HT1080 (cell line): ENCODE measurements at regions not wholly inside any gene's neighbourhood (a gene's known extent, or its start where the extent isn't known, plus 50 kb on each side); places are given as distances from the start of the nearest gene placed in this dataset.
"Not testable (repeated sequence)": the region's sequence is repeated elsewhere in the genome, so short reads cannot be mapped to it uniquely, and the experiment has no call there.

Source experiments
- DNase-seq: peaks from one replicate; pipeline ENCODE4 v3.0.0-alpha.2; 2015; ENCODE audit warnings: low read depth

- DNase-seq: no peak
Observed at GRCh38 chr12:114504311-114504710, 98.4 kb upstream of the TBX5 start.

- no peak for DNase-seq
Observed at GRCh38 chr12:114501474-114501807, 95.5 kb upstream of the TBX5 start.

GRCh38 chr12:114500775-114501473 lies 95.0 kb upstream of the TBX5 start:
- no peak for DNase-seq

GRCh38 chr12:114500131-114500530 lies 94.2 kb upstream of the TBX5 start:
- DNase-seq: no peak

DNA sequence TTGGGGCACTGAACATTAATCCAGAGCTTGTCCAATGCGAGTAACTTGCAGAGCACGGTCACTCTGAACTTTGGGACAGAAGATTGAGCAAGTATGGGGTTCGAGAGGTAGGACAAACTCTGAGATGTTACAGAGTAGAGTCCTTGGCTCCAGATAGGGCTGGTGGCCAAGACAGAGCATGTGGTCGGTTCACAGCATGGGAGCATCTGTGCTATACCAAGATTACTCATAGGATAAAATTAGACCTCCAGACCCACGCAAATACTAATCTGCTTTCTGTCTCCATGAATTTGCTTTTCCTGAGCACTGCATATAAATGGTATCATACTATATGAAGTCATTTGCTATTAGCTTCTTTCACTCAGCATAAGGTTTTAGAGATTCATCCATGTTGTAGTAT lies 93.4 kb upstream of the TBX5 start:
- no peak for DNase-seq

DNA sequence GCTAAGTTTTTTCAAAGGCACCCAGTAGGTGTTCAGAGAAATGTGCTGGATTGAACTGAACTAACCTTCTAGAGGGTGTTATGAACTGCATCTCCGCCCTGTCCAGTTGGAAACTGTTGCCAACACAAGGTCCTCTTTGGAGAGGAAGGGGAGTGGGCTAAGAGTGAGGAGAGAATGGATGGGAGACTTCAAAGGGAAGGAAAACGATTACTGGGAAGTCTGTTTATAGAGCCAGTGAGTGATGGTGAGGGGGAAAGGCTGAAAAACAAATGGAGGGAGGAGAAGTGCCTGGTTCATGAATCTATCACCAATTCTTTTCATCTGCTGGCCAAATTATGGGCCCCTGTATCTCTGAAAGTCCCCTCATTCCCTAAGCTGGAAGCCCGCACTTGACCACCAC lies 86.0 kb upstream of the TBX5 start:
- no peak for DNase-seq

GRCh38 chr12:114484822-114485459 lies 79.0 kb upstream of the TBX5 start:
- not testable (repeated sequence) for DNase-seq

GRCh38 chr12:114483996-114484395 lies 78.1 kb upstream of the TBX5 start:
- DNase-seq: no peak

DNA sequence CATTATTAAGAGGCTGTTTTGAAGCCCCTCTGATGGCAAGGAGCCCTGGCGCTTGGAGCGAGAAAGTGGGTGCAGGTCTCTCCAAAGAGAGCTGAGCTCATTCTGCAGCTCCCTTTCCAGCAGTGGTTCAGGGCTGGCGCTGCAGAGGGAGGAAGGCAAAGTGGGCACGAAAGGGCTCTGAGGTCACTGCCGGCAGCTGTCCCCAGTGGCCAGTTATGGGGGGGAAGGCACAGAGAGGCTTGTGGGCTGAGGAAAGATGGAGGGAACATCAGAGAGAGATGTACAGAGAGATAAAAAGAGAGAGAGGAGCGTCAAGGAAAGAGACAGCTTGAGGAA lies 75.2 kb upstream of the TBX5 start:
- DNase-seq: no peak

DNA sequence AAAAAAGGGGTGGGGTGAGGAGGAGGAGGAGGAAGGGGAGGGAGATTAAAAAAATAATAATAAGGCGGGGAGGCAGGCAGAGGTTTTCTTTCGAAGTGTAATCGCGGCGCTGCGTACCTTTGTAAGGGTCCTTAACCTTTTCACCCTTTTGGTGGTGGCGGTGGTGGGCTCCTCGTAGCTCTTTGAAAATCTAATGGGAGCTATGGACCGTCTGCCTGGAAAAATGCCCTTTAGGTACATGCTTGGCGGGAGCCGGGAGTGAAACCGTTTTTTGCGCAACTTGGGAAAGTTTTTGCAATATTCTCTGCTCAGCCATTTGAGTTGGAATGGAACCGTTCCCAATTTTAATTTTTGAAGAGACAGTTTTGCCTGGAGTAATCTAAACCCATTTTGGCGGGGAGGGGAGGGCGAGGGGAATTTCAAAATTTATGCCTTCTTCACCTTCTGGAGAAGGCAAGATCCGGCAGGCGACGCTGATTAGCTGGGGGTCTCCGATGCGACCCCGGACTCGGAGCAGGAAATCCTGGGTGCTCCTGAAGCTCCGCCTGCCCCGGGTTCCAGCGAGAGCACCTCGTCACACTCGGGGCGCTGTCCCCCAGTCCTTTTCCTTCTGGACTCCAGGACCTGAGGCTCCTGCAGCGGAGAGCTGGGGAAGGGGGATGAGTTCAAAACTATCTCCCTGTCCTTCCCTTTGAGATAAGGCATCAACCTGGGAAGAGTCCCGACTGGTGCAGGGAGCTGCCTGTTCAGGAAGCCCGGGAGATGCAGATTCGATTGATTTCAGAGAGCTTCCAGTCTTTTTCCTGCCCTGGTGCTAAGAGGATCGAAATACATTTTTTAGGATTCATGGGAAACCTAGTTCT lies 74.6 kb upstream of the TBX5 start:
- DNase-seq: no peak

DNA sequence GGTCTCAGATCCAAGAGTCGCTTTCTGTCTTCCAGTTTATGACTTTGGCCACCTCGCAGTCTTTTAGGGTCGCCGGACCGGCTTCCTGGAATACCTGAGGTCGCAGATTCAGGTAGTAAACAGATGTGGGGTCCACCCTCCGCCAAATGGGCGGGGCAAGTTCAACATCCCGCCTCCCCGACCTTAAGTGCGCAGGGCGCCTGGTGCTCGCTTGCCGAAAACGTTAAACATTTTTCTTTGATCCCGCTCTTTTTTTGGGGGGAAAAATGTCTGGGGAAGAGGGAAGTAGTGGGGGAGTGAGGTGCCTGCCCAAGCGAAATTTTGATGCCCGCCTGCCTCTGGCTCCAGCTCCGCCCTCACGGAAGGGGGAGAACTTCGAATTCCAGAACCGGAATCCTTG lies 73.9 kb upstream of the TBX5 start:
- DNase-seq: no peak

- DNase-seq: no peak
Observed at GRCh38 chr12:114478865-114479264, 72.9 kb upstream of the TBX5 start.

DNA sequence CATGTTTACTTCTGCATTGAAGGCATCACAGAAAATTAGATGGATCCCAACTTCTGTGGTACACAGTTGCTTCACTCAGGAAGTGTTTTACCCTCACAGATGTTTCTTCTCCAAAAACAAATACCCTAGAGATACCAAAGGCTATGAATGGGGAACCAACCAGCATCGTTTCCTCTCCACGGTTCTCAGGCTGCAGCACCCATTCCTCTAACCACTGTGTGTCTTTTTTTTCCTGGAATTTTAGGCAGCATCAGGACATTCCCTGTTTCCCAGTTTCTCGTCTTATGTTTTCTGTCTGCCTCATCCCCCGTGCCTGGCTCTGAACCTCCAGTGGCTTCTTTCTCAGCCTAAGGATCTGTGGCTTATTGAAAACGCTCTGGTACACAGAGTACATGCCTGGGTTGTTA lies 72.0 kb upstream of the TBX5 start:
- no peak for DNase-seq

- DNase-seq: peak; percentile 36
Observed at GRCh38 chr12:114476159-114476558, 70.2 kb upstream of the TBX5 start.

DNA sequence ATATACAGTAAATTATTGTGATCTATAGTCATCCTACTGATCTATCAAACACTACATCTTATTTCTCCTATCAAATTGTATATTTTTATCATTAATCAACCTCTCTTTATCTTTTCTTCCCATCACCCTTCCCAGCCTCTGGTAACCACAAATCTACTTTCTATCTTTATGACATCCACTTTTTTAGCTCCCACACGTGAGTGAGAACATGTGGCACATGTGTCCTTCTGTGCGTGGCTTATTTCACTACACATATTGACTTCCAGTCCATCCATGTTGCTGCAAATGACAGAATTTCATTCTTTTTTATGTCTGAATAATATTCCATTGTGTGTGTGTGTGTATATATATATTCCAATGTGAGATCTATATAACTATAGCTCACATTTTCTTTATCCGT lies 67.8 kb upstream of the TBX5 start:
- DNase-seq: no peak

DNA sequence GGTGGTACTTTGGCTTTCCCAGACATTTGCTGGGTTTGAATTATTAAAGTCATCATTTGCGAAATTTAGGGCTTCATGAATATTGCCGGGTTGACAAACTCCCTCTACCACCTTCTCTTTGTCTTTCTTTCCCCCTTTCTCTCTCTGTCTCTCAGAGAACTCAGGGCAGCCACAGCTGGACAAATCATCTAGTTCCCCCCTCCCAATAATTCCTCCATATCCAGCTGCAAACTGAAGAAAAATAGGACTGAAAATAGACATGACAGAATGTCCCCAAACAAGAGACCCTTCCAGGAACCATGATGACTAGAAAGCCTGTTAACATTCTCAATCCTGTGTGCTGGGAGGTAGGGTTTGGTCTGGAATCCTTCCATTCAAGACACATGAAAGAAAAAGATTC lies 67.1 kb upstream of the TBX5 start:
- DNase-seq: no peak

DNA sequence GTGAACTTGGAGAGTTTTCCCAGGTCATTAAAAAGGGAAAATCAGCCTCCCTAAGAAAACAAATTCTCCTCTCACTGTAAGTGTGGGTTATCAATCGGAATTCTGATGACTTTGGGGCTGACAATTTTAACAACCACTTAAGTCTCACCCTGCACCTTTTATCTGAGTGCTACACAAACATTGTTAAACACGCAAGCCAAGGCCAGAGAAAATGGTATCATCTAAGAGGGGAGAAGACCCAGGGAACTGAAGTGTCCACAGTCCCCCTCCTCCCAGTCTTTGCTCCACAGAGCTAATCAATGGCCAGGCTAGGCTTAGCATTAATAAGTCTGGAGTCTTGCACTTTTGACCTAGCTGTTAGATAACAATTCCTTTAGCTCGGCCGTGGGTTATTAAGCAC lies 51.7 kb upstream of the TBX5 start:
- no peak for DNase-seq
